IMR-90 (cell line): ENCODE measurements at regions not wholly inside any gene's neighbourhood (a gene's known extent, or its start where the extent isn't known, plus 50 kb on each side); places are given as distances from the start of the nearest gene placed in this dataset.

Experiments used
- ATAC-seq: fragments of 200-7000 bp; cut with Tn5 transposase; 2 replicates; pipeline ENCODE4 v1.9.1; 2020; ENCODE audit warnings: low read depth, mild to moderate bottlenecking, moderate library complexity
- BruUV-seq: library from RNA; stranded (reverse); fragments of 400-500 nt; replicated peaks from 2 replicates; lab custom pipeline; 2021; lab: Mats Ljungman, UMichigan
- CTCF ChIA-PET: fragments of 300-600 bp; formaldehyde crosslinking; extraction: SDS; loops from one replicate; lab custom pipeline; 2021; ENCODE audit warnings: antibody characterized with exemption; lab: Yijun Ruan, JAX
- POLR2A ChIA-PET: fragments of 300-600 bp; sonication (Branson Sonifier 250); formaldehyde crosslinking; loops from one replicate; lab custom pipeline; 2022; ENCODE audit warnings: antibody characterized with exemption; ENCODE audit not compliant: unreplicated experiment; lab: Charles Lee
- DNase-seq: peaks from one replicate; pipeline ENCODE4 v3.0.0; 2013
- H2AFZ ChIP-seq: replicated peaks from 2 replicates; pipeline ENCODE3; 2013; ENCODE audit warnings: low read length, mild to moderate bottlenecking; ENCODE audit not compliant: poor library complexity
- H2AK5ac ChIP-seq: 2 replicates; pipeline ENCODE4 v1.6.1; 2013; ENCODE audit warnings: low read depth, low read length, inconsistent platforms
- H2AK9ac ChIP-seq: replicated peaks from 2 replicates; pipeline ENCODE3; 2013; ENCODE audit warnings: mild to moderate bottlenecking, low read depth, low read length, moderate library complexity; ENCODE audit not compliant: poor library complexity
- H2BK120ac ChIP-seq: 2 replicates; pipeline ENCODE4 v1.6.1; 2013; ENCODE audit warnings: low read depth, low read length, inconsistent platforms
- H2BK15ac ChIP-seq: 3 replicates; pipeline ENCODE4 v1.6.1; 2013; ENCODE audit warnings: low read depth, low read length, inconsistent platforms
- H2BK20ac ChIP-seq: 2 replicates; pipeline ENCODE4 v1.6.1; 2013; ENCODE audit warnings: low read depth, mild to moderate bottlenecking, inconsistent platforms, low read length, moderate library complexity
- H2BK5ac ChIP-seq: 2 replicates; pipeline ENCODE4 v1.6.1; 2013; ENCODE audit warnings: mild to moderate bottlenecking, low read depth, low read length, inconsistent platforms; ENCODE audit not compliant: poor library complexity, severe bottlenecking
- H3K14ac ChIP-seq: replicated peaks from 2 replicates; pipeline ENCODE4 v1.6.1; 2013; ENCODE audit warnings: low read depth, low read length, inconsistent platforms
- H3K18ac ChIP-seq: 2 replicates; pipeline ENCODE4 v1.6.1; 2013; ENCODE audit warnings: low read depth, low read length, control low read depth
- H3K23ac ChIP-seq: 2 replicates; pipeline ENCODE4 v1.6.1; 2013; ENCODE audit warnings: low read depth, low read length, inconsistent platforms
- H3K27ac ChIP-seq: 2 replicates; pipeline ENCODE4 v1.5.1; 2013; ENCODE audit warnings: mild to moderate bottlenecking, control low read depth, low read length; ENCODE audit not compliant: insufficient read depth
- H3K27me3 ChIP-seq: 2 replicates; pipeline ENCODE4 v1.6.1; 2013; ENCODE audit warnings: low read length; ENCODE audit not compliant: control insufficient read depth, insufficient read depth
- H3K36me3 ChIP-seq: 2 replicates; pipeline ENCODE4 v1.6.1; 2013; ENCODE audit warnings: low read length, mixed read lengths; ENCODE audit not compliant: control insufficient read depth, insufficient read depth
- H3K4ac ChIP-seq: 2 replicates; pipeline ENCODE4 v1.6.1; 2013; ENCODE audit warnings: low read depth, low read length, inconsistent platforms
- H3K4me1 ChIP-seq: 2 replicates; pipeline ENCODE4 v1.6.1; 2013; ENCODE audit warnings: low read length, mixed read lengths; ENCODE audit not compliant: control insufficient read depth, insufficient read depth
- H3K4me2 ChIP-seq: 2 replicates; pipeline ENCODE4 v1.6.1; 2013; ENCODE audit warnings: low read depth, mild to moderate bottlenecking, control low read depth, low read length, moderate library complexity
- H3K4me3 ChIP-seq: 2 replicates; pipeline ENCODE4 v1.5.1; 2013; ENCODE audit warnings: low read depth, mild to moderate bottlenecking, control low read depth, low read length, moderate library complexity; ENCODE audit not compliant: insufficient read depth
- H3K56ac ChIP-seq: 2 replicates; pipeline ENCODE4 v1.6.1; 2013; ENCODE audit warnings: low read length, inconsistent platforms; ENCODE audit not compliant: insufficient read depth; ENCODE audit errors: extremely low read depth
- H3K79me1 ChIP-seq, 2 experiments: 2 replicates each; pipeline ENCODE4 v1.6.1; 2013; ENCODE audit warnings: low read length in 2 of 2, inconsistent platforms in 1 of 2, low read depth in 1 of 2
- H3K9ac ChIP-seq: 2 replicates; pipeline ENCODE4 v1.6.1; 2013; ENCODE audit warnings: low read depth, low read length, control low read depth
- H3K9me1 ChIP-seq: 2 replicates; pipeline ENCODE4 v1.6.1; 2013; ENCODE audit warnings: low read length, inconsistent platforms; ENCODE audit not compliant: insufficient read depth
- H3K9me3 ChIP-seq: 2 replicates; pipeline ENCODE4 v1.6.1; 2013; ENCODE audit warnings: low read length; ENCODE audit not compliant: control insufficient read depth, insufficient read depth
- H4K20me1 ChIP-seq: 2 replicates; pipeline ENCODE4 v1.6.1; 2013; ENCODE audit warnings: low read length, inconsistent platforms; ENCODE audit not compliant: insufficient read depth
- H4K5ac ChIP-seq: 2 replicates; pipeline ENCODE4 v1.6.1; 2013; ENCODE audit warnings: mild to moderate bottlenecking, low read depth, low read length, control low read depth
- H4K8ac ChIP-seq, 2 experiments: 2 replicates each; pipeline ENCODE4 v1.6.1; 2013; ENCODE audit warnings: low read depth in 2 of 2, low read length in 2 of 2, control low read depth in 1 of 2, inconsistent platforms in 1 of 2
- H4K91ac ChIP-seq: 2 replicates; pipeline ENCODE4 v1.6.1; 2013; ENCODE audit warnings: low read depth, low read length, inconsistent platforms; ENCODE audit not compliant: insufficient read depth
- BHLHE40 ChIP-seq: fragments of 150-350 bp; IDR thresholded peaks from 2 replicates; pipeline ENCODE4 v1.6.1; 2016; ENCODE audit warnings: mild to moderate bottlenecking, low read depth, low read length
- CEBPB ChIP-seq: IDR thresholded peaks from 2 replicates; pipeline ENCODE4 v1.6.1; 2012; ENCODE audit warnings: low read depth, low read length, improper control_type of control experiment
- CHD1 ChIP-seq: IDR thresholded peaks from 2 replicates; pipeline ENCODE4 v1.6.1; 2012; ENCODE audit warnings: low read depth, low read length, improper control_type of control experiment
- CTCF ChIP-seq: conservative IDR thresholded peaks from 2 replicates; pipeline ENCODE4 v1.5.1; 2012; ENCODE audit warnings: mild to moderate bottlenecking, low read depth, low read length, improper control_type of control experiment
- ELK1 ChIP-seq: fragments of 150-350 bp; IDR thresholded peaks from 2 replicates; pipeline ENCODE4 v1.6.1; 2016; ENCODE audit warnings: low read depth, mild to moderate bottlenecking, low read length, moderate library complexity, borderline replicate concordance
- FOS ChIP-seq: fragments of 150-350 bp; IDR thresholded peaks from 2 replicates; pipeline ENCODE4 v1.6.1; 2016; ENCODE audit warnings: low read depth, low read length
- MAFK ChIP-seq: IDR thresholded peaks from 2 replicates; pipeline ENCODE4 v1.6.1; 2012; ENCODE audit warnings: low read depth, low read length, improper control_type of control experiment
- MAZ ChIP-seq: IDR thresholded peaks from 2 replicates; pipeline ENCODE4 v1.6.1; 2012; ENCODE audit warnings: low read depth, mild to moderate bottlenecking, low read length, improper control_type of control experiment, moderate library complexity, borderline replicate concordance
- MXI1 ChIP-seq: IDR thresholded peaks from 2 replicates; pipeline ENCODE4 v1.6.1; 2012; ENCODE audit warnings: low read depth, mild to moderate bottlenecking, low read length, moderate library complexity, borderline replicate concordance
- NFE2L2 ChIP-seq: fragments of 150-350 bp; IDR thresholded peaks from 2 replicates; pipeline ENCODE4 v1.6.1; 2016; ENCODE audit warnings: low read depth, mild to moderate bottlenecking, low read length
- POLR2A ChIP-seq: IDR thresholded peaks from 2 replicates; pipeline ENCODE4 v1.6.1; 2012; ENCODE audit warnings: mild to moderate bottlenecking, low read depth, low read length
- RAD21 ChIP-seq: IDR thresholded peaks from 2 replicates; pipeline ENCODE4 v1.6.1; 2012; ENCODE audit warnings: low read length, improper control_type of control experiment
- RCOR1 ChIP-seq: IDR thresholded peaks from 2 replicates; pipeline ENCODE4 v1.6.1; 2012; ENCODE audit warnings: mild to moderate bottlenecking, low read length, improper control_type of control experiment; ENCODE audit not compliant: insufficient replicate concordance
- RFX5 ChIP-seq: IDR thresholded peaks from 2 replicates; pipeline ENCODE4 v1.8.0; 2012; ENCODE audit warnings: low read depth, mild to moderate bottlenecking, low read length, moderate library complexity
- SMC3 ChIP-seq: fragments of 150-350 bp; IDR thresholded peaks from 2 replicates; pipeline ENCODE4 v1.6.1; 2016; ENCODE audit warnings: low read depth, mild to moderate bottlenecking, antibody characterized with exemption, low read length, moderate library complexity
- USF2 ChIP-seq: fragments of 150-350 bp; IDR thresholded peaks from 2 replicates; pipeline ENCODE4 v1.6.1; 2017; ENCODE audit warnings: mild to moderate bottlenecking, antibody characterized with exemption, low read length, low read depth
- WGBS, 2 experiments: methylation state at CpG; one replicate each; pipeline versions ENCODE4 v1.1.5 to v1.1.7; 2013; ENCODE audit warnings: missing lambda C conversion rate in 2 of 2; ENCODE audit not compliant: insufficient read length in 1 of 2; ENCODE audit errors: extremely low coverage in 2 of 2; 5-methylcytosine and 5-hydroxymethylcytosine counted together
- dilution Hi-C: fragments of 300-500 bp; cut with HindIII; formaldehyde crosslinking; loops from one replicate; pipeline ENCODE4 v1.14.3; 2018; ENCODE audit warnings: low sequenced_read_pairs; ENCODE audit not compliant: unreplicated experiment
- in situ Hi-C: fragments of 300-500 bp; cut with MboI; formaldehyde crosslinking; loops from 3 replicates; pipeline ENCODE4 v1.14.3; 2019; ENCODE audit warnings: low sequenced_read_pairs, inconsistent platforms, mixed read lengths
- intact Hi-C: fragments of 100-400 bp; cut with micrococcal nuclease; formaldehyde crosslinking; loops from 2 replicates; pipeline ENCODE4 v1.10.0; 2022

GRCh38 chr13:27327633-27328032 is 57.0 kb downstream of the RASL11A start:
- Histone ChIP-seq H3K14ac (no peak overlapping the region), H3K36me3 (no peaks in the 10 kb centered on the region), H3K4me3 (no peak overlapping the region), H3K23ac (no peak overlapping the region), H4K20me1 (no peaks in the 10 kb centered on the region), H2BK120ac (no peak overlapping the region), H3K9me3 (peaks cover 2% of the 10 kb centered on the region; the same call in 1 of the 2 replicates), H2AFZ (no peak overlapping the region), H2BK5ac (no peak overlapping the region), H3K9ac (no peak overlapping the region), H4K8ac (no peak overlapping the region), H3K9me1 (no peaks in the 10 kb centered on the region), H2AK9ac (no peak overlapping the region), H3K18ac (no peak overlapping the region), H3K4me1 (0 out of 2 replicates have a peak, but pooled peaks cover 3% of the 10 kb centered on the region), H3K56ac (no peak overlapping the region), H3K27ac (no peak overlapping the region), H4K5ac (no peak overlapping the region), H2AK5ac (no peak overlapping the region), H3K79me1 (no peaks in the 10 kb centered on the region), H2BK15ac (no peak overlapping the region), H4K91ac (no peak overlapping the region), H3K4ac (no peak overlapping the region), H3K4me2 (no peak overlapping the region), H3K27me3 (peaks cover 9% of the 10 kb centered on the region), H2BK20ac (no peak overlapping the region)
- no peak for ATAC-seq
- WGBS, 2 experiments = no CpG with 5 or more reads among the region's 5 CpGs
- ChIA-PET POLR2A (no interaction called here), CTCF (interaction anchor here (0.6 kb wide), 1 partner anchor 12 kb away, joined by 3 read pairs; no protein-coding TSS in a partner anchor)
- TF ChIP-seq USF2 (no peak), RAD21 (no peak), RFX5 (no peak), ELK1 (no peak), SMC3 (no peak), CEBPB (no peak), FOS (no peak), MAZ (no peak), NFE2L2 (no peak), MXI1 (no peak), BHLHE40 (no peak), CHD1 (no peak), MAFK (no peak), POLR2A (no peak), RCOR1 (no peak), CTCF (no peak)
- BruUV-seq = no TSS peak
- dilution Hi-C loops (no loop called here), intact Hi-C loops (no loop called here), in situ Hi-C loops (no loop called here)
- DNase-seq = no peak
